GM23338 (cell line): ENCODE measurements at regions not wholly inside any gene's neighbourhood (a gene's known extent, or its start where the extent isn't known, plus 50 kb on each side); places are given as distances from the start of the nearest gene placed in this dataset.
A peak's percentile ranks its signal among the peaks of the same experiment; 100 is the strongest.

ENCODE experiments used
- ATAC-seq: fragments of 200-7000 bp; cut with Tn5 transposase; 3 replicates; pipeline ENCODE4 v1.9.1; 2020
- DNase-seq: peaks from one replicate; pipeline ENCODE4 v3.0.0-alpha.2; 2015; ENCODE audit warnings: low spot score
- H2AFZ ChIP-seq: fragments of 200-600 bp; sonication (generic); 2 replicates; pipeline ENCODE4 v1.8.0; 2016; ENCODE audit warnings: antibody characterized with exemption, mild to moderate bottlenecking, moderate library complexity
- H3F3A ChIP-seq: fragments of 200-600 bp; sonication (generic); replicated peaks from 2 replicates; pipeline ENCODE4 v1.8.0; 2017; ENCODE audit warnings: antibody characterized with exemption, mixed run types, low read depth
- H3K27ac ChIP-seq: fragments of 200-600 bp; sonication (generic); 2 replicates; pipeline ENCODE4 v1.6.1; 2016; ENCODE audit warnings: low read depth
- H3K27me3 ChIP-seq: fragments of 200-600 bp; sonication (generic); 2 replicates; pipeline ENCODE4 v1.8.0; 2016; ENCODE audit warnings: mild to moderate bottlenecking, mixed run types, moderate library complexity; ENCODE audit not compliant: insufficient read depth
- H3K36me3 ChIP-seq: fragments of 200-600 bp; sonication (generic); 2 replicates; pipeline ENCODE4 v1.8.0; 2016; ENCODE audit warnings: mild to moderate bottlenecking; ENCODE audit not compliant: insufficient read depth
- H3K4me1 ChIP-seq: fragments of 200-600 bp; sonication (generic); 2 replicates; pipeline ENCODE4 v1.8.0; 2016; ENCODE audit warnings: mild to moderate bottlenecking, moderate library complexity; ENCODE audit not compliant: insufficient read depth
- H3K4me2 ChIP-seq: fragments of 200-600 bp; sonication (generic); 2 replicates; pipeline ENCODE4 v1.7.1; 2017; ENCODE audit warnings: mixed run types
- H3K4me3 ChIP-seq: fragments of 200-600 bp; sonication (generic); 2 replicates; pipeline ENCODE4 v1.6.1; 2016; ENCODE audit warnings: mixed run types
- H3K79me2 ChIP-seq: fragments of 200-600 bp; sonication (generic); replicated peaks from 2 replicates; pipeline ENCODE4 v1.8.0; 2017; ENCODE audit warnings: mild to moderate bottlenecking; ENCODE audit not compliant: insufficient read depth
- H3K9me2 ChIP-seq: fragments of 200-600 bp; sonication (generic); 2 replicates; pipeline ENCODE4 v1.8.0; 2017; ENCODE audit not compliant: insufficient read depth
- H4K20me1 ChIP-seq: fragments of 200-600 bp; sonication (generic); replicated peaks from 2 replicates; pipeline ENCODE4 v1.8.0; 2017; ENCODE audit warnings: mild to moderate bottlenecking; ENCODE audit not compliant: insufficient read depth
- H3K27ac Mint-ChIP-seq: 2 replicates; pipeline ENCODE4 v1.8.0; 2020; ENCODE audit warnings: inconsistent platforms, mild to moderate bottlenecking, moderate library complexity, mixed read lengths
- H3K27me3 Mint-ChIP-seq: 3 replicates; pipeline ENCODE4 v1.8.0; 2022; ENCODE audit warnings: low read depth, mild to moderate bottlenecking, moderate library complexity, mixed read lengths, inconsistent platforms; ENCODE audit not compliant: insufficient read depth, poor library complexity
- H3K36me3 Mint-ChIP-seq: 3 replicates; pipeline ENCODE4 v1.8.0; 2021; ENCODE audit warnings: low read depth, mild to moderate bottlenecking, inconsistent platforms, moderate library complexity, mixed read lengths
- H3K4me1 Mint-ChIP-seq: 3 replicates; pipeline ENCODE4 v1.8.0; 2020; ENCODE audit warnings: mild to moderate bottlenecking, inconsistent platforms, mixed read lengths
- H3K4me3 Mint-ChIP-seq: 3 replicates; pipeline ENCODE4 v1.8.0; 2021; ENCODE audit warnings: moderate library complexity, mild to moderate bottlenecking, inconsistent platforms, mixed read lengths
- H3K9me3 Mint-ChIP-seq: 3 replicates; pipeline ENCODE4 v1.8.0; 2020; ENCODE audit warnings: moderate library complexity, mild to moderate bottlenecking, inconsistent platforms, mixed read lengths
- CREB1 ChIP-seq: fragments of 250-450 bp; sonication (Bioruptor Pico); IDR thresholded peaks from 2 replicates; pipeline ENCODE4 v1.5.0; 2020; ENCODE audit warnings: low read depth, mild to moderate bottlenecking, moderate library complexity
- ETS1 ChIP-seq: IDR thresholded peaks from 2 replicates; pipeline ENCODE4 v1.6.1; 2016; ENCODE audit warnings: antibody characterized with exemption
- EZH2 ChIP-seq: fragments of 200-600 bp; sonication (generic); IDR thresholded peaks from one replicate; pipeline ENCODE4 v1.8.0; 2017; ENCODE audit warnings: antibody characterized with exemption, mild to moderate bottlenecking, low read depth; ENCODE audit not compliant: unreplicated experiment
- EZH2phosphoT487 ChIP-seq: fragments of 200-600 bp; sonication (generic); IDR thresholded peaks from one replicate; pipeline ENCODE4 v1.8.1; 2018; ENCODE audit warnings: antibody characterized with exemption; ENCODE audit not compliant: unreplicated experiment
- JUNB ChIP-seq: IDR thresholded peaks from one replicate; pipeline ENCODE4 v1.6.1; 2016; ENCODE audit warnings: antibody characterized with exemption; ENCODE audit not compliant: unreplicated experiment
- NANOG ChIP-seq: IDR thresholded peaks from 2 replicates; pipeline ENCODE4 v1.6.1; 2016; ENCODE audit warnings: antibody characterized with exemption, borderline replicate concordance
- POLR2AphosphoS5 ChIP-seq: IDR thresholded peaks from 2 replicates; pipeline ENCODE4 v1.6.1; 2016; ENCODE audit warnings: antibody characterized with exemption, low read depth
- STAT1 ChIP-seq: IDR thresholded peaks from one replicate; pipeline ENCODE4 v1.6.1; 2016; ENCODE audit warnings: antibody characterized with exemption; ENCODE audit not compliant: unreplicated experiment
- ZNF114 ChIP-seq: fragments of 250-450 bp; sonication (Bioruptor Pico); IDR thresholded peaks from 2 replicates; pipeline ENCODE4 v1.5.0; 2020; ENCODE audit warnings: mild to moderate bottlenecking, moderate library complexity
- ZNF331 ChIP-seq: fragments of 250-450 bp; sonication (Bioruptor Pico); IDR thresholded peaks from 2 replicates; pipeline ENCODE4 v1.5.0; 2020; ENCODE audit warnings: low read depth, mild to moderate bottlenecking, moderate library complexity
- ZNF462 ChIP-seq: fragments of 250-450 bp; sonication (Bioruptor Pico); IDR thresholded peaks from 2 replicates; pipeline ENCODE4 v1.5.0; 2020; ENCODE audit warnings: mild to moderate bottlenecking, moderate library complexity
- TF ChIP-seq, protein P1 (sequence below), 2 experiments: fragments of 200-600 bp in 1 of 2; sonication (generic) in 1 of 2; conservative IDR thresholded peaks; 2 replicates each; pipeline versions ENCODE4 v1.5.1 to v1.6.1; 2016 to 2017; ENCODE audit warnings: antibody characterized with exemption in 2 of 2, low read depth in 2 of 2, mild to moderate bottlenecking in 2 of 2, moderate library complexity in 1 of 2
- TF ChIP-seq, protein P2 (sequence below): IDR thresholded peaks from one replicate; pipeline ENCODE4 v1.6.1; 2018; ENCODE audit warnings: antibody characterized with exemption; ENCODE audit not compliant: unreplicated experiment

DNA sequence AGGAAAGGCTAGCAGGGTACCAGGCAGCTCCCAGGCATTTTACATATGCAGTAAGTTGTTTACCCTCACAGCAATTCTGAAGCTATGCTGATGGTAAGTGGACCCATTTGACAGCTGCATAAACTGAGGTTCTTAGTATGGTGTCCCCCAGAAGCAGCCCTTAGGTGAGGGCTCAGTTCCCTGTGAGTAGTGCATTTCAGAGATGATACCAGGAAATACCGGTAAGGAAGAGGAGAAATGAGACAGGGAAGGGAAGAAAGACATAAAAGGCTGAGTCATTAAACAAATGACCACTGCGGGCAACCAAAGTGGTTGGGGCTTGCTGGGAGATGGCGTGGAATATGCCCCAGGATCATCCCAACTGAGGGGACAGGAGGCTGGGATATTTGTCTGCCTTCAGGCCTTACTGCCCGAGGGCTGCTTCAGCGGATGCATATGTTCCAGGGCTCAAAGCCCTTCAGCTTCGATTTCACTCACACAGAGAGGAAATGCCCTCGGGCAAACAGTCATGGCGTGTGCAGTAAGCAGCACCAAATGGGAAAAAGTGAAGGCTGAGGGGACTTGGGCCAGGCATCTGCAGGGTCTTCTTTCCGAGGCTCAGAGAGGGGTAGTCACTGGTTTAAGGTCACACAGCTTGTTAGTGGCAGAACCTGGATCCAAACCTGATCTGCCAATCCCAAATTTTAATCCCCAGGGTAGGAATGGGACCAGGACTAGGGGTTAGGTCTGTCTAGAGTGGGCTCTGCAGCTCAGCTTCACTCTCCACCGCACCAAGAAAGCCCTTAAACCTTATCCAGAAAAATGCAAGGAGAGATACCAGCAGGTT is 133.7 kb upstream of the RUNX3 start:
- H3K27ac Mint-ChIP-seq, result peak overlapping the region; percentile 38; the same call in 1 of the 2 replicates
- TF ChIP-seq NANOG, result no peak
- no peak for TF ChIP-seq ETS1
- TF ChIP-seq CREB1 (CRISPR knock-in tag), result no peak
- no peak for TF ChIP-seq POLR2AphosphoS5
- no peak for TF ChIP-seq JUNB
- TF ChIP-seq ZNF114, result no peak
- TF ChIP-seq, protein P1, sequence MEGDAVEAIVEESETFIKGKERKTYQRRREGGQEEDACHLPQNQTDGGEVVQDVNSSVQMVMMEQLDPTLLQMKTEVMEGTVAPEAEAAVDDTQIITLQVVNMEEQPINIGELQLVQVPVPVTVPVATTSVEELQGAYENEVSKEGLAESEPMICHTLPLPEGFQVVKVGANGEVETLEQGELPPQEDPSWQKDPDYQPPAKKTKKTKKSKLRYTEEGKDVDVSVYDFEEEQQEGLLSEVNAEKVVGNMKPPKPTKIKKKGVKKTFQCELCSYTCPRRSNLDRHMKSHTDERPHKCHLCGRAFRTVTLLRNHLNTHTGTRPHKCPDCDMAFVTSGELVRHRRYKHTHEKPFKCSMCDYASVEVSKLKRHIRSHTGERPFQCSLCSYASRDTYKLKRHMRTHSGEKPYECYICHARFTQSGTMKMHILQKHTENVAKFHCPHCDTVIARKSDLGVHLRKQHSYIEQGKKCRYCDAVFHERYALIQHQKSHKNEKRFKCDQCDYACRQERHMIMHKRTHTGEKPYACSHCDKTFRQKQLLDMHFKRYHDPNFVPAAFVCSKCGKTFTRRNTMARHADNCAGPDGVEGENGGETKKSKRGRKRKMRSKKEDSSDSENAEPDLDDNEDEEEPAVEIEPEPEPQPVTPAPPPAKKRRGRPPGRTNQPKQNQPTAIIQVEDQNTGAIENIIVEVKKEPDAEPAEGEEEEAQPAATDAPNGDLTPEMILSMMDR (conservative IDR thresholded peaks at IDR 0.05; ENCODE audit: low read depth in 2 of 2), result no peak
- TF ChIP-seq EZH2, result no peak
- TF ChIP-seq, protein P2, sequence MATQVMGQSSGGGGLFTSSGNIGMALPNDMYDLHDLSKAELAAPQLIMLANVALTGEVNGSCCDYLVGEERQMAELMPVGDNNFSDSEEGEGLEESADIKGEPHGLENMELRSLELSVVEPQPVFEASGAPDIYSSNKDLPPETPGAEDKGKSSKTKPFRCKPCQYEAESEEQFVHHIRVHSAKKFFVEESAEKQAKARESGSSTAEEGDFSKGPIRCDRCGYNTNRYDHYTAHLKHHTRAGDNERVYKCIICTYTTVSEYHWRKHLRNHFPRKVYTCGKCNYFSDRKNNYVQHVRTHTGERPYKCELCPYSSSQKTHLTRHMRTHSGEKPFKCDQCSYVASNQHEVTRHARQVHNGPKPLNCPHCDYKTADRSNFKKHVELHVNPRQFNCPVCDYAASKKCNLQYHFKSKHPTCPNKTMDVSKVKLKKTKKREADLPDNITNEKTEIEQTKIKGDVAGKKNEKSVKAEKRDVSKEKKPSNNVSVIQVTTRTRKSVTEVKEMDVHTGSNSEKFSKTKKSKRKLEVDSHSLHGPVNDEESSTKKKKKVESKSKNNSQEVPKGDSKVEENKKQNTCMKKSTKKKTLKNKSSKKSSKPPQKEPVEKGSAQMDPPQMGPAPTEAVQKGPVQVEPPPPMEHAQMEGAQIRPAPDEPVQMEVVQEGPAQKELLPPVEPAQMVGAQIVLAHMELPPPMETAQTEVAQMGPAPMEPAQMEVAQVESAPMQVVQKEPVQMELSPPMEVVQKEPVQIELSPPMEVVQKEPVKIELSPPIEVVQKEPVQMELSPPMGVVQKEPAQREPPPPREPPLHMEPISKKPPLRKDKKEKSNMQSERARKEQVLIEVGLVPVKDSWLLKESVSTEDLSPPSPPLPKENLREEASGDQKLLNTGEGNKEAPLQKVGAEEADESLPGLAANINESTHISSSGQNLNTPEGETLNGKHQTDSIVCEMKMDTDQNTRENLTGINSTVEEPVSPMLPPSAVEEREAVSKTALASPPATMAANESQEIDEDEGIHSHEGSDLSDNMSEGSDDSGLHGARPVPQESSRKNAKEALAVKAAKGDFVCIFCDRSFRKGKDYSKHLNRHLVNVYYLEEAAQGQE, result no peak
- no peak for TF ChIP-seq EZH2phosphoT487
- TF ChIP-seq ZNF331, result no peak
- no peak for TF ChIP-seq ZNF462
- no peak for TF ChIP-seq STAT1
- no peaks in the 10 kb centered on the region for H3K79me2 ChIP-seq
- H3K4me1 ChIP-seq, result no peaks in the 10 kb centered on the region; the same call in 1 of the 2 replicates
- H3K9me2 ChIP-seq, result no peaks in the 10 kb centered on the region
- no peak overlapping the region for H2AFZ ChIP-seq
- no peak overlapping the region for H3K4me3 ChIP-seq
- no peak overlapping the region for H3K4me3 Mint-ChIP-seq
- H3K4me1 Mint-ChIP-seq, result peaks cover 15% of the 10 kb centered on the region
- H3K27ac ChIP-seq, result no peak overlapping the region
- no peaks in the 10 kb centered on the region for H3K36me3 Mint-ChIP-seq
- no peaks in the 10 kb centered on the region for H3K27me3 ChIP-seq
- H3K36me3 ChIP-seq, result no peaks in the 10 kb centered on the region
- peaks cover 13% of the 10 kb centered on the region for H3K27me3 Mint-ChIP-seq
- H3F3A ChIP-seq, result no peaks in the 10 kb centered on the region
- no peak overlapping the region for H3K4me2 ChIP-seq
- no peaks in the 10 kb centered on the region for H4K20me1 ChIP-seq
- ATAC-seq (no peak), DNase-seq (no peak)
- H3K9me3 Mint-ChIP-seq, result no peaks in the 10 kb centered on the region
